ENCODE measurements at regions not wholly inside any gene's neighbourhood (a gene's known extent, or its start where the extent isn't known, plus 50 kb on each side); places are given as distances from the start of the nearest gene placed in this dataset.

DNA sequence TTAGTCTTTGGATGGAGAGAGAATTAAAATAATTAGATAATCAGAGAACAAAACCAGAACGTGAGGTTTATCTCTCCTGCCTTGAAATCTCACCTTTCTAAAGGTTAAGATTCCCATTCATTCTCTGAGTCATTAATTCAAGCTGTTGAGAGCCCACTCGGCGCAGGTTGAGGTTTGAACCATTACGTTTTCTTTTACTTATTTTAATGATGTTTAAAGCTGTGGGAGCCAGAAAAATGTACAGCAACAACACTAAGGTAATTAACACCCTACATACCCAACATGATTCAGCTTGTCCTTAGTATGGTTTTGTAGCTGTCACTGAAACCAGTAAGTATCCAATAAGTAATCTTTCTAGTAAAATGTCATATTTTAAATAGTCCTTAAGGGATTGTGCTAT lies 153.0 kb upstream of the ANK3 start:
- no TSS peak for BruUV-seq (replicated peaks)
- H3K27ac ChIP-seq (ENCODE audit: extremely low read depth, low read depth, low read length), result no peak overlapping the region
- TF ChIP-seq ZNF124 (CRISPR knock-in tag; IDR thresholded peaks at IDR 0.05), result no peak
- no peak for TF ChIP-seq CC2D1A (IDR thresholded peaks at IDR 0.05)
- TF ChIP-seq SIN3B (IDR thresholded peaks at IDR 0.05; ENCODE audit: low read depth), result no peak
- TF ChIP-seq ZNF764 (CRISPR knock-in tag; IDR thresholded peaks at IDR 0.05; ENCODE audit: low read depth), result no peak
- no peak for TF ChIP-seq ZNF699 (CRISPR knock-in tag; IDR thresholded peaks at IDR 0.05; ENCODE audit: insufficient replicate concordance)
- no peak for TF ChIP-seq ZNF551 (CRISPR knock-in tag; IDR thresholded peaks at IDR 0.05)
- TF ChIP-seq, protein P1, sequence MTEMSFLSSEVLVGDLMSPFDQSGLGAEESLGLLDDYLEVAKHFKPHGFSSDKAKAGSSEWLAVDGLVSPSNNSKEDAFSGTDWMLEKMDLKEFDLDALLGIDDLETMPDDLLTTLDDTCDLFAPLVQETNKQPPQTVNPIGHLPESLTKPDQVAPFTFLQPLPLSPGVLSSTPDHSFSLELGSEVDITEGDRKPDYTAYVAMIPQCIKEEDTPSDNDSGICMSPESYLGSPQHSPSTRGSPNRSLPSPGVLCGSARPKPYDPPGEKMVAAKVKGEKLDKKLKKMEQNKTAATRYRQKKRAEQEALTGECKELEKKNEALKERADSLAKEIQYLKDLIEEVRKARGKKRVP (CRISPR knock-in tag; IDR thresholded peaks at IDR 0.05), result no peak
- no peak for TF ChIP-seq ARID2 (IDR thresholded peaks at IDR 0.05)
- TF ChIP-seq TSC22D4 (tag; IDR thresholded peaks at IDR 0.05), result no peak
- TF ChIP-seq, protein P2, sequence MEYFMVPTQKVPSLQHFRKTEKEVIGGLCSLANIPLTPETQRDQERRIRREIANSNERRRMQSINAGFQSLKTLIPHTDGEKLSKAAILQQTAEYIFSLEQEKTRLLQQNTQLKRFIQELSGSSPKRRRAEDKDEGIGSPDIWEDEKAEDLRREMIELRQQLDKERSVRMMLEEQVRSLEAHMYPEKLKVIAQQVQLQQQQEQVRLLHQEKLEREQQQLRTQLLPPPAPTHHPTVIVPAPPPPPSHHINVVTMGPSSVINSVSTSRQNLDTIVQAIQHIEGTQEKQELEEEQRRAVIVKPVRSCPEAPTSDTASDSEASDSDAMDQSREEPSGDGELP (CRISPR knock-in tag; IDR thresholded peaks at IDR 0.05; ENCODE audit: borderline replicate concordance), result no peak
- TF ChIP-seq, protein P3, sequence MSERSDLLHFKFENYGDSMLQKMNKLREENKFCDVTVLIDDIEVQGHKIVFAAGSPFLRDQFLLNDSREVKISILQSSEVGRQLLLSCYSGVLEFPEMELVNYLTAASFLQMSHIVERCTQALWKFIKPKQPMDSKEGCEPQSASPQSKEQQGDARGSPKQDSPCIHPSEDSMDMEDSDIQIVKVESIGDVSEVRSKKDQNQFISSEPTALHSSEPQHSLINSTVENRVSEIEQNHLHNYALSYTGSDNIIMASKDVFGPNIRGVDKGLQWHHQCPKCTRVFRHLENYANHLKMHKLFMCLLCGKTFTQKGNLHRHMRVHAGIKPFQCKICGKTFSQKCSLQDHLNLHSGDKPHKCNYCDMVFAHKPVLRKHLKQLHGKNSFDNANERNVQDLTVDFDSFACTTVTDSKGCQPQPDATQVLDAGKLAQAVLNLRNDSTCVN (CRISPR knock-in tag; IDR thresholded peaks at IDR 0.05), result no peak
- TF ChIP-seq ZNF431 (CRISPR knock-in tag; IDR thresholded peaks at IDR 0.05), result no peak
- no peak for TF ChIP-seq MXI1 (IDR thresholded peaks at IDR 0.05; ENCODE audit: low read depth, low read length)
- no peak for TF ChIP-seq RCOR1 (IDR thresholded peaks at IDR 0.05; ENCODE audit: borderline replicate concordance in 1 of 2, low read depth in 2 of 2, low read length in 2 of 2)
- TF ChIP-seq, protein P4, sequence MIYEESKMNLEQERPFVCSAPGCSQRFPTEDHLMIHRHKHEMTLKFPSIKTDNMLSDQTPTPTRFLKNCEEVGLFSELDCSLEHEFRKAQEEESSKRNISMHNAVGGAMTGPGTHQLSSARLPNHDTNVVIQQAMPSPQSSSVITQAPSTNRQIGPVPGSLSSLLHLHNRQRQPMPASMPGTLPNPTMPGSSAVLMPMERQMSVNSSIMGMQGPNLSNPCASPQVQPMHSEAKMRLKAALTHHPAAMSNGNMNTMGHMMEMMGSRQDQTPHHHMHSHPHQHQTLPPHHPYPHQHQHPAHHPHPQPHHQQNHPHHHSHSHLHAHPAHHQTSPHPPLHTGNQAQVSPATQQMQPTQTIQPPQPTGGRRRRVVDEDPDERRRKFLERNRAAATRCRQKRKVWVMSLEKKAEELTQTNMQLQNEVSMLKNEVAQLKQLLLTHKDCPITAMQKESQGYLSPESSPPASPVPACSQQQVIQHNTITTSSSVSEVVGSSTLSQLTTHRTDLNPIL (CRISPR knock-in tag; IDR thresholded peaks at IDR 0.05), result no peak
- no peak for TF ChIP-seq SREBF2 (CRISPR knock-in tag; IDR thresholded peaks at IDR 0.05)
- no peak for TF ChIP-seq MYNN (IDR thresholded peaks at IDR 0.05)
- no peak for TF ChIP-seq MYNN (CRISPR knock-in tag; IDR thresholded peaks at IDR 0.05)
- TF ChIP-seq, protein P5, sequence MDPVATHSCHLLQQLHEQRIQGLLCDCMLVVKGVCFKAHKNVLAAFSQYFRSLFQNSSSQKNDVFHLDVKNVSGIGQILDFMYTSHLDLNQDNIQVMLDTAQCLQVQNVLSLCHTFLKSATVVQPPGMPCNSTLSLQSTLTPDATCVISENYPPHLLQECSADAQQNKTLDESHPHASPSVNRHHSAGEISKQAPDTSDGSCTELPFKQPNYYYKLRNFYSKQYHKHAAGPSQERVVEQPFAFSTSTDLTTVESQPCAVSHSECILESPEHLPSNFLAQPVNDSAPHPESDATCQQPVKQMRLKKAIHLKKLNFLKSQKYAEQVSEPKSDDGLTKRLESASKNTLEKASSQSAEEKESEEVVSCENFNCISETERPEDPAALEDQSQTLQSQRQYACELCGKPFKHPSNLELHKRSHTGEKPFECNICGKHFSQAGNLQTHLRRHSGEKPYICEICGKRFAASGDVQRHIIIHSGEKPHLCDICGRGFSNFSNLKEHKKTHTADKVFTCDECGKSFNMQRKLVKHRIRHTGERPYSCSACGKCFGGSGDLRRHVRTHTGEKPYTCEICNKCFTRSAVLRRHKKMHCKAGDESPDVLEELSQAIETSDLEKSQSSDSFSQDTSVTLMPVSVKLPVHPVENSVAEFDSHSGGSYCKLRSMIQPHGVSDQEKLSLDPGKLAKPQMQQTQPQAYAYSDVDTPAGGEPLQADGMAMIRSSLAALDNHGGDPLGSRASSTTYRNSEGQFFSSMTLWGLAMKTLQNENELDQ (CRISPR knock-in tag; IDR thresholded peaks at IDR 0.05; ENCODE audit: borderline replicate concordance), result no peak

More for the DNA sequence above, 153.0 kb upstream of the ANK3 start:
- intact Hi-C loops (cut with micrococcal nuclease) (no loop called here), in situ Hi-C loops (cut with MboI) (no loop called here)
- Histone ChIP-seq H2AFZ (ENCODE audit: low read depth, low read length) (no peak overlapping the region), H3K9me1 (ENCODE audit: control insufficient read depth, insufficient read depth, low read length) (no peaks in the 10 kb centered on the region), H3K4me3 (no peak overlapping the region), H3K36me3 (ENCODE audit: control insufficient read depth, insufficient read depth, low read length) (no peaks in the 10 kb centered on the region), H3K79me2 (ENCODE audit: control insufficient read depth, insufficient read depth, low read length) (no peaks in the 10 kb centered on the region), H4K20me1 (replicated peaks; ENCODE audit: control insufficient read depth, insufficient read depth, low read length) (no peaks in the 10 kb centered on the region), H3K4me2 (ENCODE audit: insufficient read depth, low read length) (no peak overlapping the region), H3K4me1 (replicated peaks in 1 of 2; ENCODE audit: control insufficient read depth in 2 of 2, insufficient read depth in 2 of 2, low read length in 2 of 2) (no peaks in the 10 kb centered on the region), H3K9ac (ENCODE audit: insufficient read depth in 1 of 2, low read depth in 2 of 2, low read length in 2 of 2) (no peak overlapping the region), H3K9me3 (replicated peaks; ENCODE audit: control insufficient read depth, insufficient read depth, low read depth, low read length) (no peaks in the 10 kb centered on the region), H3K27me3 (ENCODE audit: control insufficient read depth in 2 of 2, insufficient read depth in 2 of 2, low read length in 2 of 2) (no peaks in the 10 kb centered on the region)
- 0% methylated on average over 4 of the region's 4 CpGs for WGBS (ENCODE audit: insufficient coverage, low coverage, missing lambda C conversion rate)
- POLR2A ChIA-PET, result no interaction called here
- no peak for DNase-seq (ENCODE audit: extremely low read depth in 1 of 4, low spot score in 3 of 4)
- CTCF ChIA-PET (ENCODE audit: low intra/inter-chr PET ratio), result no interaction called here
- FAIRE-seq, result no peak
- no peak for ATAC-seq
